ENCODE measurements at regions not wholly inside any gene's neighbourhood (a gene's known extent, or its start where the extent isn't known, plus 50 kb on each side); places are given as distances from the start of the nearest gene placed in this dataset.

DNA sequence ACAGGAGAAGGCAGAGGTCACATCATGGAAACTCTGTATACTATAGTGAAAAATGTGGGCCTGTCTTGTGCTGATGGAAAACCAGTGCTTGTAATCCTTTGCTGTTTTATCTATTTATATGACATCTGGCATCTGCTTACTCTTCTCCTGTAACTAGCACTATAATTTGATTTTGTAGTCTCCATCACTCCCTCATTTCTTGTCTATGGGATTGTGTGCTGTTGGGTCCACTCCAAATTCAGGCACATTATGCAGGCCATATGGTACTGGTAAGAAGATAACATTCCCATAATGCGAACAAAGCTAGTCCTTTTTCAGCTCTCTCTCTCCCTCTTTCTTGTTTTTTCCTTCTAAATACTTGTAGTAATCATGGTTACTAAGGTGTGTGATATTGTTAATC is 581.2 kb upstream of the IGFBP7 start:
- DNase-seq (ENCODE audit: low read depth, low spot score), result no peak

DNA sequence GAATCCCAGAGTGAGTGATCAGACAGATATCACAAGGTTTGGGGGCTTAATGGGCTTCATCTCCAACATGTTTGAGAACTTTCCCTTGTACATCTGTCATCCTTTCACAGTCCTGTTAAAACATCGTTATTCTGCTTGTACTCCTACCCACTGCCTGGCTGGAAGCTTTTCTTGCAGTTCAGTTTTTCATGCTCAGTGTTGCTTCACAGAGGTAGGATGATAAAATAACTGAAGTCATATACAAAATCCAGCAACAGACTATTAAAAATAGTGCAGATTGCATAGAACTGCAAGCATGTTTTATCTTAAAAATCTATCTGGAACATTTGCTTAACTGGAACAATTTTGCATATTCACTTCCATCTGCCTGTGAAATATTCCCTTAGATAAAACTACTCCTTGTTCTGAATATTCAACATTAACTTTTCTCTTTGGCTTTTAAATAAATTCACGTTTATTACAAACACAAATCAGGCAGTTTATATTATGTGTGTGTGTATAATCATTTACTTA is 579.6 kb upstream of the IGFBP7 start:
- no peak for DNase-seq (ENCODE audit: low read depth, low spot score)

DNA sequence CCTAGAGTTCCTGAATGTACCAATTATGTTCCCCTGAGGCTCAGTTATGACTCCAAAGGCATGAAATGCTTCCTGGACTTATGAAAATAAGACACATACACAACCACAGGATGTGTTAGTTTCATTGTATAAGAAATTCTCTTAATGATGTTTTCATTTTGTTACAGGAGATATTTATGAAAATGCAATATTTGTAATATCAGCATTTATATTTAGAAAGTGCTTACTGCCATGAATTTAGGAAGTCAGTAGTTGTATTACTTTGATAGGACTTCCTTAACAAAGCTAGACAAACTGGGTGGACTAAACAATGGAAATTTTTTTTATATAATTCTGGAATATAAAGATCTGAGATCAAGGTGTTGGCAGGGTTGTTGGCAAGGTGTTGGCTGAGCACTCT is 572.1 kb upstream of the IGFBP7 start:
- DNase-seq (ENCODE audit: low read depth, low spot score), result no peak

DNA sequence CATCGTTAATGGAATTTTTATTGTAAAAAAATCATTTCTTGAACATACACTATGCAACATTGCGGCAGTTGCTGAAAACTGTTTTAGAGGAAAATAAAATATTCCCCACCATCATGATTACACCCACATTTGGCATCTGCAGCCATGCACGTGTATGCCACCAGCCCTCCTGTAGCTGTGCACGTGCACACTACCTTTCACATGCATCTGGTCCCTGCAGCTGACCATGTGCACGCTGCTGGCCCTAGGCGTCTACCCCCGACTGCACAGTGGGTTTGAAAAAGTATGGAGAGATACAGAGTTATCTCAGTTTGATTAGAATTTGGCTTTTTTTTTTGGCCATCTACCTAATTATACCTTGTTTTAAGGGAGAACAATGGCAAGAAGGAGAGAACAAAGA is 569.8 kb upstream of the IGFBP7 start:
- no peak for DNase-seq (ENCODE audit: low read depth, low spot score)

DNA sequence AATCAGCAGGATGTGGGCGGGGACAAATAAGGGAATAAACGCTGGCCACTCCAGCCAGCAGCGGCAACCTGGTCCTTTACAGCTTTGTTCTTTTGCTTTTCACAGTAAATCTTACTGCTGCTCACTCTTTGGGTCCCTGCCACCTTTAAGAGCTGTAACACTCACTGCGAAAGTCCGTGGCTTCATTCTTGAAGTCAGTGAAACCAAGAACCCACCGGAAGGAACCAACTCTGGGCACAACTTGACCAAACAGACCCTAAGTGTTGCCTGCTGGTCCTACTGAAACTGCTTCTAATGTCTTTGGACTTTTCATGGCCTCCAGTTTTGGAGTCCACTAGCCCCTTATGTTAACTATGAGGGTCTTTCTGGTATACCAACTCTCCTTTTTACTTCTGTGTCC is 566.2 kb upstream of the IGFBP7 start:
- no peak for DNase-seq (ENCODE audit: low read depth, low spot score)

DNA sequence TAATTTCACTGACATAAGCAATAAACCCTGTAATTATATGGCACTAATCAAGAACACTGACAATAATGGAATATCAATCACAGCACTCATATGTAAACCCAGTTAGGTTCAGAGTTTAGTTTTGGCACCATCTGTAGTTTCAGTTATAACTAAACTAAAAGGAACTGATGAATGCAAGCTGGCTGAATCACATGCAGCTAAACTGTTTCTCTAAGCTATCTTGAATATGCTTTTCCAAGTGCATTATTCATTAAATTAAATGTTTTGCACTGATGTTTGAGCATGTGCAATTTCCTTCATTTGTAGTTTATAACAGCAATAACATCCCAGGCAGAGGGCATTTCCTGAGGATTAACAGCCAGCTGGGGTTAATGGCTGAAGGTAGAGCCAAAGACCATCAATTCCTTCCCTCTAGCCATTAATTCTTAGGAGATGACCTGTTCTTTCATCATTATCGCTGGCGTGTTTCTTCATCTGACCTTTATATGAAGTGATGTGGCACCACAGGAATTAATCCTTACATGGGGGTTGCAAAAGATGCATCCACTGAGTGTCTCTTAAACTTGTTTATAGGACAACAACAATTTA is 562.8 kb upstream of the IGFBP7 start:
- DNase-seq (ENCODE audit: low read depth, low spot score), result no peak

DNA sequence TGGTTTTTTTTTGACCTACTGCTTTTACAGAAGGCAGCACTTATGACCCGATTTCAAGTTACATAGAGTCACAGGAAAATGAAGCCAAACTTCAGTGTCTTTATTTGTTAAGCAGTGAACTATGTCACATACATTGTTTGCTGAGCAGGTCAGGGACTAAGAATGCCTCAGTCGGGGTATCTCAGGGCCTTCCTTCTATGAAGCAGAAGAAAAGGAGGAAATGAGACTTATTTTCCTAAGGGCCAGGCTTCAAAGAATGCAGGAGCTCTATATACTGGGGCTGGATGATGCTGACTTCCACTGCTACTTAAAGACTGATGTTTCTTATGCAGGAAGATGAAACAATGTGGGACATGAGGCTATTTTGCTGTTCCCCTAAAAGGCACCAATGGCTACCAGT is 558.4 kb upstream of the IGFBP7 start:
- no peak for DNase-seq (ENCODE audit: low read depth, low spot score)

DNA sequence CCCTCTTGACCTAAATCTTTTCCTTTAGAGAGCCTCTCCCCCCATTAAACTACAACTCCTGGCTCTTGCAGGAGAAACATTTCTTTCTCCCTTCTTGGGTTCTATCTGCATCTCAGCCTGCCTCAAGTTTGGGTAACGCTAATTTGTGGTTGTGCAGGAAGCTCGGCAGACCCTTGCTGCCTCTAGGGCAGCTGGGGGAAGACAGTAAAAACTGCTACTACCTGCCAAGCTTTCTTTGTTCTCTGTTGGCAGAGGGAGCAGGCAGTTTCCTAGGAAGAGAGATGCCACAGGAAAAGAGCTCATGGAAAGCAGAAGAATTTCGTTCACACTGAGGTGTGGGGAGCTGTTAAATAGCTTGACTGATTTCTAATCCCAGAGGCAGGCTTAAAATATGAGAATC is 555.6 kb upstream of the IGFBP7 start:
- DNase-seq (ENCODE audit: low read depth, low spot score), result no peak

DNA sequence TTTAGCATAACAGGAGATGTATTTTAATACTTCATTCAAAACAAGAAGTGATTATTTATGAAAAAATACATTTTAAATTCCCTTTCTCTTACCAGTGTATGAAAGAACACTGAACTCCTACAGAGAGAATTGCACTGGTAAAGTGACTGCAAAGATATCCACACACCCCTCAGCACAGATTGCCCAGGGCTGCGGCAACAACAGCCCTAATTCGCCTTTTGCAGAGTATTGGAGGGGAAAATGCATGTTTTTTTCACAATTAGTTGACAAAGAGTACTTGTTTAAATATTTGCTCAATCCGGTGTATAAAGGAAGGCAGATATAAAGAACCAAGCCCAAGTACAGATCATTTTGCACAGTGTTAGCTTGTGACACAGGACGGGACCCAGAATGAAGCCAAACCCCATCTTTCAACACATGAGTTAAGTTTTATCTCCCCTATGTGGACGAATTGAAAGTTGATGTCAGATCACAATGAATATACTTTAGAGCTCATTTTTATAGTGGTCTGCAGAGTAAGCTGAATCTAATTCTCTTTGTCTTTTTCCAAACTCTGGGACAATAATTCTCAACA is 551.4 kb upstream of the IGFBP7 start:
- no peak for DNase-seq (ENCODE audit: low read depth, low spot score)

DNA sequence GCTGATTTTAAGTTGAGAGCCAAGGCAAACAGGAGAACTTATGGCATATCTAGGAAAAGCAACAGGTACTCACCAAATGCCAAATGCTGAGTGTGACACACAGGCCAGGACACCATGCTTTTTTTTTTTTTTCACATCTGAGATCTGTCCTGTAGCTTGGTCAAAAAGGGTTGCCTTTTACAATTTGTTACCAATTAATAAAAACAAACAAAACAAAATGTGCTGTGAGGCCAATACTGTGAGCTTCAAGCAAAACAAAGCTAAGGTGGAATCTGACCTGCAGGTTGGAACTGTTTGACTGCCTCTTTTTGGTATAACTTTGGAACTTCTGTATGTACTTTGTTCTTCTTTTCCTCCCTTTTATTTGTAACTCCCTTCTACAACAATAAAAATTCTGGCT is 548.5 kb upstream of the IGFBP7 start:
- DNase-seq (ENCODE audit: low read depth, low spot score), result no peak

DNA sequence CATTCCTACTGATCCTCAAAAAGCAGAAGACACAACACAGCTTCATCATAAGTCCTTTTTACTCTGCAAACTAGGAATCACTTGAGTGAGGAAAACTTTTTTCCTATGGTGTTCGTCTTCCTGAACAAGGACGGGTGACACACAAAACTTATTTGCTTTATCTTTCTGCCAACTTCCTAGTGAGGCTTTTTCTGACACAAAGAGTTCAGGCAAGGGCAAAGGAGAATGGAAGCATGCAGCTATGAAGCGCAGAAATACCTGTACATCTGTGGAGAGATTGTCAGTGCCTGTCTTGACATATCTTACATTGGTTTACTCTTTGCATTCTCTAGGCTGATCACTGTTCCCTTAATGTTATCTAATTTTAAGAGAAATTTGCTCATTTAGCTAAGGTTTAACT is 548.0 kb upstream of the IGFBP7 start:
- no peak for DNase-seq (ENCODE audit: low read depth, low spot score)

DNA sequence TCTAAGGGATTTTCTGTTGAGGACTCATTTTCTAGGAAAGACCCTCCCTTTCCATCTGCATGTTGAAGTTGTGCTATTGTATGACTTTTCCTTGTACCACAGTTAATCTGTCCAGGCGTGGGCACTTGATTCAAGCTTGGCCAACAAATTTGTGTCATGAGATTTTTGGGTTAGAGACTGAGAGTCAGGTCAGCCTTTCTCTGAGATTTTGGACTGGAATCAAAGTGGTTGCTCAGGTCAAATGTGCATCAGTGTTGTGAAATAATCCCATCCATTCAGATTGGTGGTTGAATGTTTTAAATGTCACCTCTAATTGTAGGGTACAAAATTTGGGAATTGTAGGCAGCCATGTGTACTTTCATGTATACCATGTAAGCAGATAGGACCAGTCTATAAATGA is 545.2 kb upstream of the IGFBP7 start:
- DNase-seq (ENCODE audit: low read depth, low spot score), result no peak

DNA sequence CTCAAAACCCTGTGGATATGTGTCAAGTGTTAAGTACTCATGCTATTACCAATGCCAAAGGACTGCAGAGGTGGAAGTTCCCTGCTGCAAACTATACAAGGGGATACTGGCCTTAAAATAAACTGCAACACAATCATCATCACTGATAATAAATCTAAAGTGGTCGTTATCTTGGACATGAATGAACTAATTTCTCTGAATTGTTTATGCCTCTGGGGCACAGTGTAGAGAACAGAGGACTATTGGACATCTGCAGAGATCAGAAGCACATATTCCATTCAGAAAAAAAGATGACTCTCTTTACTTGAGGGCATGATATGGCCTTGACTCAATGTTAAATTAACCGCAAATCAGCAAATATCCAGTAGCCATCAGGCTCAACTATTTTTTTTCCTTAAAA is 542.6 kb upstream of the IGFBP7 start:
- no peak for DNase-seq (ENCODE audit: low read depth, low spot score)

DNA sequence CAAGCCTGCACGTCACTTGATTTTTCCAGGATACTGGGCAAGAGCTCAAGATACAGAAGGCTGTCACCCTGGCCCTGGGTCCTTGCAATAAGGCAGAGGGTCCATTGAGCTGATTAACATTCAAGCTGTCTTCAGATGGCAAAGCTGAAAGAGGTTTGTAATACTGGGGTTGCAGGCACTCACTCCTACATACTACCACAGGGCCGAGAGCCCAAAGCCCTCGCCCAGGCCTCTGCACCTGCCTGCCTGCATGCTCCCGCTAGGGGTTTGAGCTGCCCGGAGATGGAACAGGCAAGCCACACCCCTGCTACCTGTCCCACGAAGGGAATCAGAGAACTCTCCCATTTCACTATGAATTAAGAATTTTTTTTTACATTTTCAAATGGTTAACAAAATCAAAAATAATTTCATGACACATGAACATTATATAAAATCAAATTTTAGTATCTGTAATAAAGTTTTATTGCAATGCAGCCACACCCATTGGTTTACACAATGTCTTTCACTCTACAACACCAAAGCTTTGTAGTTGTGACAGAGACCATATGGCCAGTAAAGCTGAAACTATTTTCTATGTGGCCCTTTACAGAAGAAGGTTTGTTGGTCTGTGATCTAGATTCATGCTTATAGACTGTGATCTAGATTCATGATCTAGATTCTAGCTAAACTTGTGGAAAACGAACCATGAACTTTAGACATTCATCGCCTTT is 530.4 kb upstream of the IGFBP7 start:
- no peak for DNase-seq (ENCODE audit: low read depth, low spot score)

DNA sequence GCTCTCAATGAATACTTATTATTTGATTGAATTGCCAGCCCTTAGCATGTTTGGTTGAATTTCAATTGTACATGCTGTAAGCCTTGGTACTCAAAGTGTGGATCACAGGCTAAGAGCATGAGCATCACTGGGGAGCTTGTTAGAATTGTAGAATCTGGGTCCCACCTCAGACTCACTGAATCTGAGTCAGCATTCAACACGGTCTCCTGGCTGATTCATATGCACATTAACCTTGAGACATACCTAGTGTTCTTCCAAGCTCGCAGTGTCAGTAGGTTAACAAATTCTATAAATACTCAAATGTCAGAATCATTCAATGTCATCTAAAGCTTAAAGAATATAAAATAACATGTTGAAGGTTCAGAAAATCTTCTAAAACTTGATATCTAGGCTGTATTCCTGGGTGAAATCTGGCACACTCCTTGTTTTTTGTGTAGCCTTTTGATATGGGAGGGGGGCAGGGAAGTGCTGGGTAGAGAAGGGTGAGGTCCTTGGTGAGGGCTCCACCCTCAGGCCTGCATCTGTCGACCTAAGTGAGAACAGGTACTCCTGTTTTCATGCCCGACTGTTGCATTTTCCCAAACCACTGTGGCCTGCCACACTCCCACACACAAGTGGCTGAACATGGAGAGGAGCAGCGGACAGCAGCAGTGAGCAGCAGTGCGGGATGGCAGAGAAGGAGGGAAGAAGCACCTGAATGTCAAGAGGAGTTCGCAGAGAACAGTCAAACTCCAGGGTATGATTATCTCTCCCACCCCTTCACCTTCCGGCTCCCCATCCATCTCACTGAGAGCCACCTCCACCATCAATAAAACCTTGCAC is 529.6 kb upstream of the IGFBP7 start:
- no peak for DNase-seq (ENCODE audit: low read depth, low spot score)

DNA sequence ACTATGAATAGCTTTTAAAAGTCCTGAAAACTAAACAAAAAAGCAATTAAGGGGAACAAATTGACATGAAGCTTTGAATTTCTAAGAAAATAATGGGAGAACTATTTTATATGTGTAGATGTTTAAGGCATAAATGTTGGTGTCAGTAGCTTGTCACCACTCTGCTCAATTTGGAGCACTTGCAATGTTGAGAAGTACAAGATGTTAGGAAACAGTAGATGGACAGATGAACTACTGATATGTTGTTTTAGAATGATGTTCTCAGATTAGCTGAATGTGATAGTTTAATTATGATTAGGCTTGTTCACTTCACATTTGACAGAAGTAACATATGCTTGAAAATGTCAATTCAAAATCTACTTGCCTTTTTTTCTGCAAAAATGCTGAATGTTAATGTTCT is 525.7 kb upstream of the IGFBP7 start:
- no peak for DNase-seq (ENCODE audit: low read depth, low spot score)

DNA sequence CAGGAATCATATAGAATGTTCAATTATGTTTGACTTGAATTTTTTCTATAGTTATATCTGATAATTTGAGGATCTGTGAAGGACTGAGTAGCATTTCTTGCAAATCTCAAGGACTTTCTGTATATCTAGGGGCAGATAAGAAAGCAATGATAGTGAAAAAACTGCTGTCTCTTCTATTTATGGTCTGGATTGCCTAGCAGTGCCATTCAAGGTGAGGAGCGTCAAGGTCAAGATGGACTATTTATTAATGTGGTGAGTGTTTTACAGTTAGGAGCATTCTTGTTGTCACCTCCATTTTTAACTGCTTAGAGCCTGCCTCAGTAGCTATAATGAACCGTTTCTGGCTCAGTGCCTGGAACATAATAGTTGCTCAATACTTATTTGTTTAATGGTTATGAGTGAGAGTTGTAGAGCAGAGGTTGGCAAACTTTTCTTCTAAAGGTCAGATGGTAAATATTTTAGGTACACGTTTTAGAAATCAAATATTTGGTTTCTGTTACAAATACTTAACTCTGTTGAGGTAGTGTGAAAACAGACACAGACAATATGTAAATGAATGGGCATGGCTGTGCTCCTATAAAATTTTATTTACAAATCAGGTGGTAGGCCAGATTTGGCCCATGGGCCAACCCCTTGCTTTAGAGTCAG is 523.2 kb upstream of the IGFBP7 start:
- no peak for DNase-seq (ENCODE audit: low read depth, low spot score)

DNA sequence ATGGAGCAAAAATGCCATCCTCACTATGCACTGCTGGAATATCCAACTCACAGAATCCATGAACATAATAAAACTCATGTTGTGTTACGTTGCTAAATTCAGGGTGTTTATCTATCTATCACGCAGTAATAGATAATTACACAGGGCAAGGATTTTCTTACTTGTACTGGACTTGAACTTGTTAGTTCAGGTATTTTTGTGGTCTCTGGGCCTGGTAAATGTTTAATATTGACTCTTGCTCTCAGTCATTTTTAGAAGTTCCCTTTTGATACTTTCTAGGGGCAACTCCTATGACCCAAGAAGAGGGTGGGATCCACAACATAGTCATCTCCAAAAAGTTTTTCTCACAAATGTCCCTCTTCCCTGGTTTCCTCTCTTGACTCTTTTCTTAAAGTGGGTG is 522.4 kb upstream of the IGFBP7 start:
- no peak for DNase-seq (ENCODE audit: low read depth, low spot score)

DNA sequence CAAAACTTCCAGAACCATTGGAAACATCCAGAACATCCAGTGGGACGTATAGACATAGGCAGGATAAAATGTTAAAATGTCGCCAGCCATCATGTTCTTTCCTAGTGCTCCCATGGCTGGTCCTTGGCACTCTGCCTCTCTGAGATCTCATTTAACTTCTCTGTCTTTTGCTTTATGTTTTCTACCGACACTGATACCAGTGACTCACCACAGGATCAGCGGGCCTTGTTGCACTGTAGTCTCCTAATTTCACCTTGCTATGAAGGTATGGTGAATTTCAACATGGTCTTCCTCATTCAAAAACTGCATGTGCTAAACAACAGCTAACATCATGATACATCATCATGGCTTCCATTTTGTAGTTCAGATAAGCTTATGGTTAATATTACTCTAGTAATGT is 521.0 kb upstream of the IGFBP7 start:
- DNase-seq (ENCODE audit: low read depth, low spot score), result no peak

DNA sequence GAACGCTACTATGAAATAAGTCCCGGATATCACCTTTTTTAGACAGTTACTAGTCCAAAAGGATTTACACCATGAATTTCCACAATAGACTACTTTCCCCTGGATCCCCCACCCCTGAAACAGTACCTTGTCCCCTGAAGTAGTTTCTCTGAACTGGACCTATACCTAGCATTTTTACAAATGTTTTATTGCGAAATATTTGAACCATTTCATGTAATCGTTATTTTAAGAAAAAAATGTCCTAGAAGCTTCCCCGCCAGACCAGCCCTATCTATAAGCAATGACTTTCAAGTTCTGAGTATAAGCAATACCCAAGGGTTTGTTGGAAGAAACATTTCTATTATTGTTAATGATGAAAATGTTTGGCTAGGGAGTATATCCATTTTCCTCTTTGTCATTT is 517.8 kb upstream of the IGFBP7 start:
- DNase-seq (ENCODE audit: low read depth, low spot score), result no peak

DNA sequence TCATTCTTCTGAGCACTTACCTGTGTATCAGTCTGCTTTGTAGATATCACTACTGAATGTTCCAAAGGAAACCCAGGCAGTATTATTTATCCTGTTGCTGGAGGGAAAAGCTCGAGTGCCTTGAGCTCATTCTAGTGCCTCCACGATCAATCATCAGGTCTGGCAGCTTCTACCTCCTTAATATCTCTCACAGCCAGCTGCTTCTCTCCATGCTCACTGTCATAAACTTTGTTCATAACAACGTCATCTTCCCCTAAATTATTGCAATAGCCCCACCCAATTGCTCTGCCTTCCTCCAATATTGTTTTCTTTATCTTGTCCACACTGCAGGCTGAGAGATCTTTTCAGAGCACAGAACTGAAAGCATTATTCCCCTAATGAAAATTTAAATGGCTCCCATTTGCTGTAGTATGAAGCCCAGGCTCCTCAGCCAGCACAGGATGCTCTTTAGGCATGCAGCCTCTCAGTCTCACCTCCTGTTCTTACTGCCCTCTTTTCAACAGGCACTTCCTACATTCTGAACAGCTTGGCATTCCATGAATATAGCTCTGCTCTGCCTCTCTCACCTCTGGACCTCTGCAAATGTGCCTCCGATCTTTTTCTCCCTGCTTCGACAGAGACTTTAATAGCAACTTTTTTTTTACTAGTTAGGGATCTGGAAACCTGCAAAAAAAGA is 504.2 kb upstream of the IGFBP7 start:
- DNase-seq (ENCODE audit: low read depth, low spot score), result no peak

Data from brain pericyte (primary cell).